Activated T-cell treated with anti-CD3 and anti-CD28 coated beads for 24 hours (primary cell): ENCODE measurements at regions not wholly inside any gene's neighbourhood (a gene's known extent, or its start where the extent isn't known, plus 50 kb on each side); places are given as distances from the start of the nearest gene placed in this dataset.

Experiments
- DNase-seq: peaks from one replicate; pipeline ENCODE4 v3.0.0-alpha.2; 2020; ENCODE audit warnings: low read depth

- DNase-seq, result no peak
These were observed 77.0 kb downstream of the MRPL14 start for GRCh38 chr6:44049989-44050871.

GRCh38 chr6:44049163-44049988 lies 77.9 kb downstream of the MRPL14 start:
- no peak for DNase-seq

GRCh38 chr6:44048277-44048676 lies 79.0 kb downstream of the MRPL14 start:
- no peak for DNase-seq

- no peak for DNase-seq
These were observed 79.5 kb downstream of the MRPL14 start for GRCh38 chr6:44047801-44048200.

- no peak for DNase-seq
These were observed 80.1 kb downstream of the MRPL14 start for GRCh38 chr6:44047179-44047546.

GRCh38 chr6:44046516-44047178 lies 80.6 kb downstream of the MRPL14 start:
- DNase-seq, result no peak

GRCh38 chr6:44045672-44046015 lies 81.6 kb downstream of the MRPL14 start:
- DNase-seq, result no peak

GRCh38 chr6:44044940-44045671 lies 82.1 kb downstream of the MRPL14 start:
- no peak for DNase-seq

GRCh38 chr6:44044154-44044539 lies 83.1 kb downstream of the MRPL14 start:
- no peak for DNase-seq

- no peak for DNase-seq
These were observed 83.6 kb downstream of the MRPL14 start for GRCh38 chr6:44043479-44044153.

- no peak for DNase-seq
These were observed 84.2 kb downstream of the MRPL14 start for GRCh38 chr6:44042989-44043478.

- no peak for DNase-seq
These were observed 84.8 kb downstream of the MRPL14 start for GRCh38 chr6:44042261-44042988.

GRCh38 chr6:44041461-44042260 lies 85.6 kb downstream of the MRPL14 start:
- DNase-seq, result no peak

- no peak for DNase-seq
These were observed 86.5 kb downstream of the MRPL14 start for GRCh38 chr6:44040786-44041185.

GRCh38 chr6:44039839-44040350 lies 87.4 kb downstream of the MRPL14 start:
- DNase-seq, result no peak

GRCh38 chr6:44039191-44039719 lies 88.0 kb downstream of the MRPL14 start:
- DNase-seq, result no peak

GRCh38 chr6:44038543-44039065 lies 88.6 kb downstream of the MRPL14 start:
- DNase-seq, result no peak

- no peak for DNase-seq
These were observed 89.3 kb downstream of the MRPL14 start for GRCh38 chr6:44037847-44038542.
